GM12878 (cell line): ENCODE measurements at regions not wholly inside any gene's neighbourhood (a gene's known extent, or its start where the extent isn't known, plus 50 kb on each side); places are given as distances from the start of the nearest gene placed in this dataset.

Source experiments
- ATAC-seq: fragments of 200-7000 bp; cut with Tn5 transposase; 3 replicates; pipeline ENCODE4 v1.9.1; 2020; ENCODE audit warnings: mild to moderate bottlenecking, moderate library complexity
- BruUV-seq: library from RNA; stranded (reverse); fragments of 400-500 nt; replicated peaks from 2 replicates; lab custom pipeline; 2021; lab: Mats Ljungman, UMichigan
- CTCF ChIA-PET: fragments of 300-600 bp; sonication (Branson Sonifier 250); formaldehyde crosslinking; extraction: SDS; loops from one replicate; lab custom pipeline; 2021; ENCODE audit warnings: inconsistent platforms; lab: Yijun Ruan, JAX
- POLR2A ChIA-PET: fragments of 350-600 bp; formaldehyde crosslinking; extraction: SDS; loops from one replicate; lab custom pipeline; 2021; ENCODE audit warnings: inconsistent platforms; lab: Charles Lee
- RAD21 ChIA-PET: fragments of 300-600 bp; sonication (Branson Sonifier 250); formaldehyde crosslinking; loops from one replicate; lab custom pipeline; 2023; ENCODE audit warnings: antibody characterized with exemption; ENCODE audit not compliant: unreplicated experiment; lab: Charles Lee
- SMC1A ChIA-PET: fragments of 300-600 bp; sonication (Branson Sonifier 250); formaldehyde crosslinking; loops from one replicate; lab custom pipeline; 2023; ENCODE audit not compliant: unreplicated experiment, uncharacterized antibody; lab: Charles Lee
- DNase-seq: peaks from one replicate; pipeline ENCODE4 v3.0.0-alpha.2; 2011; ENCODE audit warnings: low read depth, low spot score
- FAIRE-seq: peaks from 3 replicates; lab custom pipeline; 2011; peaks lifted over from hg19 to GRCh38; lab: Jason Lieb, UNC
- H2AFZ ChIP-seq: 2 replicates; pipeline ENCODE4 v1.6.0; 2011; ENCODE audit warnings: low read depth, low read length, control low read depth; ENCODE audit not compliant: control insufficient read depth
- H3K27ac ChIP-seq: 2 replicates; pipeline ENCODE4 v1.5.1; 2011; ENCODE audit warnings: control low read depth; ENCODE audit not compliant: control insufficient read depth, insufficient read depth
- H3K27me3 ChIP-seq, 2 experiments: replicated peaks in 1 of 2; 2 replicates each; pipeline versions ENCODE4 v1.6.0 to v1.6.1; 2011; ENCODE audit warnings: low read length in 1 of 2; ENCODE audit not compliant: control insufficient read depth in 2 of 2, insufficient read depth in 2 of 2
- H3K36me3 ChIP-seq, 2 experiments: 2 replicates each; pipeline ENCODE4 v1.5.1; 2011; ENCODE audit warnings: low read length in 1 of 2; ENCODE audit not compliant: control insufficient read depth in 2 of 2, insufficient read depth in 2 of 2
- H3K4me1 ChIP-seq: 2 replicates; pipeline ENCODE4 v1.6.1; 2011; ENCODE audit warnings: mild to moderate bottlenecking, low read length, moderate library complexity, mixed read lengths; ENCODE audit not compliant: control insufficient read depth, insufficient read depth
- H3K4me2 ChIP-seq: 2 replicates; pipeline ENCODE4 v1.6.0; 2011; ENCODE audit warnings: control low read depth; ENCODE audit not compliant: control insufficient read depth, insufficient read depth
- H3K4me3 ChIP-seq: fragments of 200-600 bp; sonication (generic); 2 replicates; pipeline ENCODE4 v1.5.1; 2016
- H3K79me2 ChIP-seq: 2 replicates; pipeline ENCODE4 v1.6.0; 2011; ENCODE audit warnings: low read length; ENCODE audit not compliant: control insufficient read depth, insufficient read depth
- H3K9ac ChIP-seq: 2 replicates; pipeline ENCODE4 v1.8.0; 2011; ENCODE audit warnings: low read length, control low read depth, mixed read lengths; ENCODE audit not compliant: control insufficient read depth, insufficient read depth
- H3K9me3 ChIP-seq: replicated peaks from 3 replicates; pipeline ENCODE4 v1.5.1; 2011; ENCODE audit warnings: mild to moderate bottlenecking, low read length; ENCODE audit not compliant: control insufficient read depth, insufficient read depth
- H4K20me1 ChIP-seq: 2 replicates; pipeline ENCODE4 v1.6.0; 2011; ENCODE audit not compliant: control insufficient read depth, insufficient read depth
- BACH1 ChIP-seq: fragments of 450-650 bp; IDR thresholded peaks from 2 replicates; pipeline ENCODE4 v1.6.1; 2017; ENCODE audit warnings: mild to moderate bottlenecking, borderline replicate concordance
- BHLHE40 ChIP-seq, 2 experiments: fragments of 450-650 bp in 1 of 2; IDR thresholded peaks; 2 replicates each; pipeline ENCODE4 v1.6.1; 2011 to 2017; ENCODE audit warnings: low read depth in 2 of 2, borderline replicate concordance in 1 of 2, improper control_type of control experiment in 1 of 2, low read length in 1 of 2, mild to moderate bottlenecking in 1 of 2
- BRCA1 ChIP-seq: IDR thresholded peaks from 2 replicates; pipeline ENCODE4 v1.6.1; 2011; ENCODE audit warnings: low read depth, low read length, improper control_type of control experiment
- CBFB ChIP-seq: IDR thresholded peaks from 2 replicates; pipeline ENCODE4 v1.6.1; 2016; ENCODE audit warnings: antibody characterized with exemption, low read depth
- FOXK2 ChIP-seq: fragments of 450-650 bp; IDR thresholded peaks from 2 replicates; pipeline ENCODE4 v1.6.1; 2017; ENCODE audit warnings: mild to moderate bottlenecking, moderate library complexity
- LARP7 ChIP-seq: fragments of 450-650 bp; IDR thresholded peaks from 2 replicates; pipeline ENCODE4 v1.6.1; 2017; ENCODE audit warnings: mild to moderate bottlenecking
- MTA3 ChIP-seq: IDR thresholded peaks from 2 replicates; pipeline ENCODE4 v1.6.1; 2012; ENCODE audit warnings: low read length, inconsistent platforms, borderline replicate concordance
- NFYB ChIP-seq: IDR thresholded peaks from 2 replicates; pipeline ENCODE4 v1.6.1; 2011; ENCODE audit warnings: low read depth, mild to moderate bottlenecking, low read length, improper control_type of control experiment, moderate library complexity; ENCODE audit not compliant: insufficient read depth
- NKRF ChIP-seq: fragments of 450-650 bp; conservative IDR thresholded peaks from 2 replicates; pipeline ENCODE4 v1.6.1; 2017; ENCODE audit warnings: mild to moderate bottlenecking, moderate library complexity
- PRDM15 ChIP-seq: fragments of 450-650 bp; formaldehyde crosslinking; IDR thresholded peaks from 2 replicates; pipeline ENCODE4 v1.4.0; 2020; ENCODE audit warnings: mild to moderate bottlenecking, moderate library complexity
- RELA ChIP-seq: fragments of 450-650 bp; IDR thresholded peaks from 2 replicates; pipeline ENCODE4 v1.8.0; 2014; ENCODE audit warnings: borderline replicate concordance; ENCODE audit not compliant: partially characterized antibody
- RFX5 ChIP-seq: IDR thresholded peaks from 2 replicates; pipeline ENCODE4 v1.6.1; 2011; ENCODE audit warnings: low read depth, low read length, improper control_type of control experiment
- SMAD1 ChIP-seq: fragments of 450-650 bp; IDR thresholded peaks from 2 replicates; pipeline ENCODE4 v1.6.1; 2018; ENCODE audit warnings: mild to moderate bottlenecking, low read depth; ENCODE audit not compliant: partially characterized antibody
- SUPT20H ChIP-seq: IDR thresholded peaks from 2 replicates; pipeline ENCODE4 v1.6.1; 2011; ENCODE audit warnings: low read depth, mild to moderate bottlenecking, low read length, moderate library complexity, borderline replicate concordance; ENCODE audit not compliant: control insufficient read depth
- YBX1 ChIP-seq: fragments of 450-650 bp; IDR thresholded peaks from 2 replicates; pipeline ENCODE4 v1.6.1; 2016; ENCODE audit warnings: antibody characterized with exemption
- ZSCAN29 ChIP-seq: fragments of 450-650 bp; IDR thresholded peaks from 2 replicates; pipeline ENCODE4 v1.6.1; 2017; ENCODE audit warnings: mild to moderate bottlenecking, moderate library complexity
- WGBS: methylation state at CpG from one replicate; pipeline ENCODE4 v1.1.6; 2016; ENCODE audit warnings: low lambda C conversion rate; ENCODE audit not compliant: insufficient replicate concordance, insufficient coverage; ENCODE audit errors: missing lambda C conversion rate; 5-methylcytosine and 5-hydroxymethylcytosine counted together
- in situ Hi-C: fragments of 300-500 bp; cut with MboI; formaldehyde crosslinking; loops from 9 replicates; pipeline ENCODE4 v1.14.3; 2018; ENCODE audit warnings: mixed read lengths
- intact Hi-C: fragments of 100-400 bp; cut with micrococcal nuclease; formaldehyde crosslinking; loops from one replicate; pipeline ENCODE4 v1.14.2; 2022; ENCODE audit not compliant: unreplicated experiment

- no peak for FAIRE-seq
- Histone ChIP-seq H3K27ac (no peak overlapping the region), H2AFZ (no peak overlapping the region), H3K9me3 (no peaks in the 10 kb centered on the region; the same call in 2 of the 3 replicates), H4K20me1 (no peaks in the 10 kb centered on the region), H3K4me3 (no peak overlapping the region), H3K27me3 (no peaks in the 10 kb centered on the region), H3K4me1 (no peaks in the 10 kb centered on the region), H3K79me2 (no peaks in the 10 kb centered on the region), H3K36me3 (no peaks in the 10 kb centered on the region), H3K9ac (no peak overlapping the region), H3K4me2 (no peak overlapping the region)
- CTCF ChIA-PET: no interaction called here
- no TSS peak for BruUV-seq
- SMC1A ChIA-PET: no interaction called here
- in situ Hi-C loops (no loop called here), intact Hi-C loops (no loop called here)
- under 1% methylated on average over 9 of the region's 9 CpGs for WGBS
- TF ChIP-seq BRCA1: no peak
- no peak for TF ChIP-seq FOXK2
- no peak for TF ChIP-seq CBFB
- no peak for TF ChIP-seq RFX5
- no peak for TF ChIP-seq NKRF
- no peak for TF ChIP-seq SMAD1
- TF ChIP-seq BACH1: no peak
- TF ChIP-seq PRDM15 (CRISPR knock-in tag): no peak
- TF ChIP-seq RELA: no peak
- TF ChIP-seq BHLHE40 (IDR thresholded peaks at IDR 0.05; ENCODE audit: borderline replicate concordance in 1 of 2, low read depth in 2 of 2, low read length in 1 of 2): no peak
- no peak for TF ChIP-seq MTA3
- TF ChIP-seq NFYB: no peak
- TF ChIP-seq ZSCAN29: no peak
- TF ChIP-seq SUPT20H: no peak
- TF ChIP-seq LARP7: no peak
- no peak for TF ChIP-seq YBX1
- no peak for ATAC-seq
- POLR2A ChIA-PET: no interaction called here
- DNase-seq: no peak
- RAD21 ChIA-PET: no interaction called here
Observed at GRCh38 chr10:130809181-130809580, 502.3 kb downstream of the TCERG1L start.
